ENCODE measurements at regions not wholly inside any gene's neighbourhood (a gene's known extent, or its start where the extent isn't known, plus 50 kb on each side); places are given as distances from the start of the nearest gene placed in this dataset.

- TF ChIP-seq GATA2 (IDR thresholded peaks at IDR 0.05; ENCODE audit: low read depth, low read length) (no peak), GATA3 (IDR thresholded peaks at IDR 0.05; ENCODE audit: low read depth, low read length) (no peak)
Measured at GRCh38 chr6:14786008-14786407, 459.9 kb upstream of the JARID2 start.
